Esophagus muscularis mucosa (tissue), 4 donors: ENCODE measurements at regions not wholly inside any gene's neighbourhood (a gene's known extent, or its start where the extent isn't known, plus 50 kb on each side); places are given as distances from the start of the nearest gene placed in this dataset.

Source experiments
- DNase-seq: peaks from one replicate; pipeline ENCODE4 v3.0.0-alpha.2; 2017; ENCODE audit errors: extremely low spot score
- H3K27ac ChIP-seq, 4 donors: fragments of 200-600 bp; sonication (generic); replicated peaks in 1 of 4; 1 replicate in 3 of 4; 2 replicates in 1 of 4; pipeline ENCODE4 v1.5.1; 2016 to 2019; ENCODE audit warnings: mild to moderate bottlenecking in 1 of 4
- H3K27me3 ChIP-seq, 4 donors: fragments of 200-600 bp; sonication (generic); one replicate each; pipeline versions ENCODE4 v1.5.1 to v1.6.0; 2016 to 2019
- H3K36me3 ChIP-seq, 4 donors: fragments of 200-600 bp; sonication (generic); one replicate each; pipeline ENCODE4 v1.5.1; 2016 to 2019
- H3K4me1 ChIP-seq, 4 donors: fragments of 200-600 bp; sonication (generic); one replicate each; pipeline ENCODE4 v1.5.1; 2016 to 2019
- H3K4me3 ChIP-seq, 4 donors: fragments of 200-600 bp; sonication (generic); 1 replicate in 2 of 4; 2 replicates in 2 of 4; pipeline ENCODE4 v1.5.1; 2016 to 2019; ENCODE audit warnings: mild to moderate bottlenecking in 4 of 4, moderate library complexity in 1 of 4
- H3K9me3 ChIP-seq, 4 donors: fragments of 200-600 bp; sonication (generic); 1 replicate in 3 of 4; 2 replicates in 1 of 4; pipeline ENCODE4 v1.5.1; 2016 to 2019
- EP300 ChIP-seq: sonication (generic); formaldehyde crosslinking; IDR thresholded peaks from one replicate; pipeline ENCODE4 v1.6.1; 2017; ENCODE audit warnings: antibody characterized with exemption
- POLR2A ChIP-seq: fragments of 450-650 bp; IDR thresholded peaks from one replicate; pipeline ENCODE4 v1.6.1; 2017; ENCODE audit warnings: antibody characterized with exemption, moderate library complexity, mild to moderate bottlenecking, low read depth
- POLR2AphosphoS5 ChIP-seq, 2 donors: sonication (generic); formaldehyde crosslinking; IDR thresholded peaks; one replicate each; pipeline ENCODE4 v1.6.1; 2017; ENCODE audit warnings: antibody characterized with exemption in 2 of 2
- WGBS: methylation state at CpG from one replicate; pipeline ENCODE4 v1.1.5; 2018; 5-methylcytosine and 5-hydroxymethylcytosine counted together
- intact Hi-C: fragments of 100-400 bp; cut with DNase I; formaldehyde crosslinking; loops from one replicate; pipeline ENCODE4 v1.15.1; 2023
- TF ChIP-seq, protein P1 (sequence below), 3 experiments: fragments of 200-600 bp in 2 of 3; fragments of 450-650 bp in 1 of 3; sonication (generic) in 2 of 3; IDR thresholded peaks; one replicate each; pipeline ENCODE4 v1.5.1; 2017 to 2019; ENCODE audit warnings: antibody characterized with exemption in 3 of 3, mild to moderate bottlenecking in 2 of 3, moderate library complexity in 1 of 3

DNA sequence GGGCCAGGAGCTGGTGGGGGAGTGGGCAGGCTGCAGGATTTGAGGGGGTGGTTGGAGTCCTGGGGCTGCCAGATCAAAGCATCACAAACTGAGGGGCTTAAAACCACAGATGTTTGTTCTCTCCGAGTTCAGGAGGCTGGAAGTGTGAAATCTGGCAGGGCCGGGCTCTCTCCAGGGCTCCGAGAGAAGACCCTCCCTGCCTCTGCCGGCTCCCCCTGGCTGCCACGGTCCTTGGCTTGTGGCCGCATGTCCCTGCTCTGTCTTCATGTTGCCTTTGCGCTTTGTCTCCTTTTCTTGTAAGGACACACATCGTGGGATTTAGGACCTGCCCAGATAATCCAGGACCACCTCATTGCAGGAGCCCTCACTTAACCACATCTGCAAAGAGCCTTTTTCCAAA is 139.8 kb upstream of the GSE1 start:
- no peak for DNase-seq
- TF ChIP-seq POLR2AphosphoS5 (IDR thresholded peaks at IDR 0.05) (no peak), EP300 (no peak), POLR2A (no peak)
- TF ChIP-seq, protein P1, sequence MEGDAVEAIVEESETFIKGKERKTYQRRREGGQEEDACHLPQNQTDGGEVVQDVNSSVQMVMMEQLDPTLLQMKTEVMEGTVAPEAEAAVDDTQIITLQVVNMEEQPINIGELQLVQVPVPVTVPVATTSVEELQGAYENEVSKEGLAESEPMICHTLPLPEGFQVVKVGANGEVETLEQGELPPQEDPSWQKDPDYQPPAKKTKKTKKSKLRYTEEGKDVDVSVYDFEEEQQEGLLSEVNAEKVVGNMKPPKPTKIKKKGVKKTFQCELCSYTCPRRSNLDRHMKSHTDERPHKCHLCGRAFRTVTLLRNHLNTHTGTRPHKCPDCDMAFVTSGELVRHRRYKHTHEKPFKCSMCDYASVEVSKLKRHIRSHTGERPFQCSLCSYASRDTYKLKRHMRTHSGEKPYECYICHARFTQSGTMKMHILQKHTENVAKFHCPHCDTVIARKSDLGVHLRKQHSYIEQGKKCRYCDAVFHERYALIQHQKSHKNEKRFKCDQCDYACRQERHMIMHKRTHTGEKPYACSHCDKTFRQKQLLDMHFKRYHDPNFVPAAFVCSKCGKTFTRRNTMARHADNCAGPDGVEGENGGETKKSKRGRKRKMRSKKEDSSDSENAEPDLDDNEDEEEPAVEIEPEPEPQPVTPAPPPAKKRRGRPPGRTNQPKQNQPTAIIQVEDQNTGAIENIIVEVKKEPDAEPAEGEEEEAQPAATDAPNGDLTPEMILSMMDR (IDR thresholded peaks at IDR 0.05) = no peak
- Histone ChIP-seq H3K4me1 (peaks cover 0 to 25% (median 18%) of the 10 kb centered on the region in 4 donors), H3K4me3 (no peak overlapping the region), H3K27me3 (no peaks in the 10 kb centered on the region), H3K36me3 (no peaks in the 10 kb centered on the region), H3K27ac (no peak overlapping the region), H3K9me3 (no peaks in the 10 kb centered on the region)
- WGBS = 82% methylated on average over 8 of the region's 8 CpGs
- intact Hi-C loops = no loop called here

DNA sequence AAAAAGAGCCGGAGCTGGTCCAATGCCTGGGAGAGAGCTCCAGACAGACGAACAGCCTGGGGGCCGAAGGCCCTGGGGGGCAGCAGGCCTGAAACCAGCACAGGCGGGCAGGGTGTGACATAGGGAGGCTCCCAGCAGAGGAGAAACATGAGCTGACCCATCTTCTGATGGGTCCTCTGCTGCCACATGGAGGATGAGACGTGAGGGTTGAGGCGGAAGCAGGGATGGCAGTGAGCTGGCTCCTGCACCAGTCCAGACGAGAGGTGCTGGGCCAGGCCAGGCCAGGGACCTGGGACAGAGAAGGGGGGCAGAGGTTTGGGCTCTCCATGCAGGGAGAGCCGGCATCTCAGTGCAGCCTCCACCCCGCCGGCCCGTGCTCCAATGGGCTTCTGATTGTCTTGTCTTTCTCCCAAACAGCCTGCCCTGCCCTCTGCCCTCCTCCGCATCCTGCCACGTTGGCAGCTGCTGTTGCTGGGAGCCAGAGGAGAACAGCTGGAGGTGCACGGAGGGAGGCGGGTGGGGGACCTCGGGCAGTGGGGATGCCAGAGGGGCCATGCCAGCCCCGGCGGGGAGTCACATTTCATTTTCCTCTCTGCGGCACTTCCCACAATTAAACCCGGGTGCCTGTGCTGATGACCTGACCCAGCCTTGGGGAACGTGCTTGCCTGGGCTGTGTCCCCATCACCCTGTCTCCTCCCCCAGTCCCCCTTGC is 139.1 kb upstream of the GSE1 start:
- 67% methylated on average over 21 of the region's 21 CpGs for WGBS
- TF ChIP-seq POLR2A (no peak), EP300 (no peak), POLR2AphosphoS5 (IDR thresholded peaks at IDR 0.05) (no peak)
- TF ChIP-seq, protein P1 (IDR thresholded peaks at IDR 0.05) = no peak
- intact Hi-C loops = no loop called here
- Histone ChIP-seq H3K9me3 (no peaks in the 10 kb centered on the region), H3K4me3 (no peak overlapping the region), H3K36me3 (no peaks in the 10 kb centered on the region), H3K27me3 (no peaks in the 10 kb centered on the region), H3K4me1 (peaks cover 0 to 25% (median 18%) of the 10 kb centered on the region in 4 donors), H3K27ac (no peak overlapping the region)
- DNase-seq = no peak

DNA sequence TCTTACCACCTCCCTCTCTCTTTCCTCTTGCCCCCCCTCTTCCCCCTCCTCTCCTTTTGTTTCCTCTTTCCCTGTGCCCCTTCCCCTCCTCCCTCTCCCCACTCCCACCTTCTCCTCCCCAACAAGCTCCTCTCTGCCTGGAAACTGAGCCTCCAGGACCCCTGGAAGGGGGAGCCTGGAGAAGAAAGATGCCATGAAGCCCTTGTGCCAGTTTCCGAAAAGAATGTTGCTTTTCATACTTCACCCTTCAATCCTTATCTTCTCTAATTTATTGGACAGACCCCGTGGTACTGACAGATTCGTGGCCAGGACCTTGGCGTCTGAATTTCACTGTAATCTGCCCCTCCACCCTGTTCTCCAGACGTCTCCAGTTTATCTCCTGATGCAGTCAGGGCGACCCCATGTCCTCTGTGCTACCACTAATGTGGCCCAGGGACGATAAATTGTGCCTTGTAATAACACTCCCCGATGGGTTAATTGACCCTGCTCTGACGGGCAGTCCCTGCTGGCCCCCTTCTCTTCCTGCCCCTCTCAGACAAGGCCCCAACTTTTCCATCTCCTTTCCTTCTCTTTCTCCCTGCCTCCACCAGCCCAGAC is 138.4 kb upstream of the GSE1 start:
- no peak for TF ChIP-seq EP300
- no peak for TF ChIP-seq POLR2AphosphoS5 (IDR thresholded peaks at IDR 0.05)
- TF ChIP-seq, protein P1 (IDR thresholded peaks at IDR 0.05) = no peak
- TF ChIP-seq POLR2A = no peak
- DNase-seq = no peak
- Histone ChIP-seq H3K36me3 (no peaks in the 10 kb centered on the region), H3K27me3 (no peaks in the 10 kb centered on the region), H3K9me3 (no peaks in the 10 kb centered on the region), H3K4me1 (peaks cover 0 to 25% (median 18%) of the 10 kb centered on the region in 4 donors), H3K4me3 (no peak overlapping the region), H3K27ac (peak overlapping the region in 1 of 4 donors; percentile 28)
- WGBS = 62% methylated on average over 9 of the region's 9 CpGs
- intact Hi-C loops = no loop called here

DNA sequence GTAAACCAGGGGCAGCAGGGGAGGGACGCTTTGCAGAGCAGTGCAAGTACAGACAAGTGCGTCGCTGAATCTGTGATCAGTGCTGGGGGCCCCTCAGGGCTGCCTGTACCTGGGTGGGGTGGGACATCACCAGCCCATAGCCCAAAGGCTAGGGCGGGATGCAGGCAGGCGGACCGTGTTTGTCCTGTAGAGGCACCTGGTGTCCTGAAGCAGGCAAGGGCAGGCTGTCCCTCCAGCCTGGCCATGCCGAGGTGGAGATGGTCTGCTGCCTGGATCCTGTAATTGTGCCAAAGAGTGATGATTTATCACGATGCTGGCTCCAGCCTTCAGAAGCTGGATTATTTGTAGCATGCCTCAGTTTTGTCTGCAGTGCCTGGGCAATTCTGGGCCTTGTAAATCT is 137.9 kb upstream of the GSE1 start:
- Histone ChIP-seq H3K4me3 (no peak overlapping the region), H3K9me3 (no peaks in the 10 kb centered on the region), H3K27me3 (no peaks in the 10 kb centered on the region), H3K27ac (peak overlapping the region in 1 of 4 donors; percentile 28), H3K4me1 (peaks cover 0 to 25% (median 18%) of the 10 kb centered on the region in 4 donors), H3K36me3 (no peaks in the 10 kb centered on the region)
- TF ChIP-seq POLR2AphosphoS5 (IDR thresholded peaks at IDR 0.05) = peak in 1 of 2 donors; percentile 15
- TF ChIP-seq, protein P1 (IDR thresholded peaks at IDR 0.05) = no peak
- TF ChIP-seq EP300 = no peak
- no peak for TF ChIP-seq POLR2A
- intact Hi-C loops = no loop called here
- no peak for DNase-seq
- WGBS = 65% methylated on average over 5 of the region's 8 CpGs
